HG02763 (cell line): ENCODE measurements at regions not wholly inside any gene's neighbourhood (a gene's known extent, or its start where the extent isn't known, plus 50 kb on each side); places are given as distances from the start of the nearest gene placed in this dataset.

Experiments used
- ATAC-seq: cut with Tn5 transposase; IDR thresholded peaks from one replicate; pipeline ENCODE4 v1.9.1; 2021; ENCODE audit warnings: mild to moderate bottlenecking, moderate library complexity; ENCODE audit not compliant: unreplicated experiment

DNA sequence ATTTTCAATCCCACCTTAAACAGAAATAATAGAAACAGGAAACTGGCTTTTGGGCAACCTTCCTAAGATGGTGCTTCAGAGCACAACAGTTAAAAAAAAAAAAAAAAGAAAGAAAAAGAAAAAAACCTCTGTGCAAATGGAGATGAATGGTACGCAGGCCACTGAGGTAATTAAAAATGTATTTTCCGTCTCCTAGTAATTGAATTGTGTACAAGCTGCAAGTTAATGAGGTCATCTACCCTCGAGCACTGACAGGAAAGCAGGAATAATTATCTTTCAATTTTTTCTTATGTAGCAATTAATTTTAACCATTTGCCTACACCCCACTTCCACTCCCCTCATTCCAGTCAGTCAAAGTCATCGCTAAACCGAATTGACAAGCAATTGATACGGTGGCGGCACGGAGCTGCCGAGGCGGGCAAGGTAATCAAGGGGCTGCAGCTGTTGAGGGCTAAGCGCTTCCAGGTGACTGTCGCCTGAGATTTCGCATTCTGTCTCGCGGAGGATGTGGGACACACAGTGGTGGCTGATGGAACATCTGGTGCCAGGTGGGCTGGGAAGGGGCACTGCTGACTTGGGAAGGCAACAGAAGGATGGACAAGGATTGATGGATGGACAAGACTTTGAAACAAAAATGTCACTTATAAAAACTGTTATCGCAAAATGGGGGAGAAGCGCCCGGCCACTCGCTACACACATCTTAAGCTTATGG, 109.4 kb downstream of the RCN1 start:
- no peak for ATAC-seq

- no peak for ATAC-seq
Observed at GRCh38 chr11:32204751-32205150, 113.9 kb downstream of the RCN1 start.

- no peak for ATAC-seq
Observed at GRCh38 chr11:32210556-32210955, 119.7 kb downstream of the RCN1 start.

DNA sequence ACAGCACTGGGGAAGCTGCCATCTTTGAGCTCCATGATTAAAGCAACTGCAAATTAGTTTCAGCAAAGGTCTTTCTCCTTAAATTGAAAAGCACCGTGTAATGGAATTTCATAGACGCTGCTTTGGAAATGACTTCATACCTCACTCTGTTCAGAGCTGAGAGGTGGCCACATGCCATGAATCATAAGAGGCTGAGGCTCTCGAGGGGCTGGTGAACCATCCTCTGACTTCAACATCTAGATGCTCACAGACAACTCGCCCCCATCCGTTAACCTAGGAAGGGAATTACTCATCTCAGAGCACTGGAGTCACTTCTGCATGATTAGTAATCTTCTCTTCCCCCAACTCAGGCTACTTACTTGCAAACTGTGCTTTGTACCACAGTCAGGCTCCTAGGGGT, 122.3 kb downstream of the RCN1 start:
- no peak for ATAC-seq

DNA sequence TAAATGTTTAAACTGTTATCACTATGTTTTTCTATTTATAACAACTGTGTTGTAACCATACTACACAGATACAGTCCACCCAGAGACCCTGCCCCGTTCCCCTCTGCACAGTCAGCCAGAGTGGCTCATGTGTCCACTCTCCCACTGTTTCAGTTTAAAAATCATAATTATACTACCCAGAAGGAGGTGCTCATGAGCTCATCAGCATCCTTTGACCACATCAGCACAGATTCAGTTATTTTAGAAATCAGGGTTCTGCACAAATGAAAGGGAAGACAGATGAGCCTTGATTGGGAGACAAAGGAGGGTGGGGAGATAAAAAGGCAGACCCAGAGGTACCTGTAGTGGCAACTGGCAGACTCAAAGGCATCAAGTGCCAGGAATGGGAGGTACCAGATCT, 124.3 kb downstream of the RCN1 start:
- no peak for ATAC-seq

DNA sequence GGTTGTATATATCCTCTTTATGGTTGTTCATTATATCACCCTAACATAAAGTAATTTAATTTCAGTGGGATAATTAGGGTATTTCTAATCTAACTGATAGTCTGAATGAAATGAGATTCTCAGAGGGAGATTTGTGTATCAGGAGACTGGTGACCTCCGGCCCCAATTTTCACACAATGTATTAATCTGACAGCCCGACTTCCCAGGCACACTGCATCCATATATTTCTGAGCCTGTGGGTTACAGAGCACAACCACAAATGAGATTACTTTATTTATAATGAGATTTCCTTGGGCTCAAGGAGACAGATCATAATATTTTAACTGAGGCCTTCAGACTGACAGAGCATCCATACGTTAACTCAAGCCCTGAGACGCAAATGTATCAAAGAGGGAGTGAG, 125.9 kb downstream of the RCN1 start:
- no peak for ATAC-seq

DNA sequence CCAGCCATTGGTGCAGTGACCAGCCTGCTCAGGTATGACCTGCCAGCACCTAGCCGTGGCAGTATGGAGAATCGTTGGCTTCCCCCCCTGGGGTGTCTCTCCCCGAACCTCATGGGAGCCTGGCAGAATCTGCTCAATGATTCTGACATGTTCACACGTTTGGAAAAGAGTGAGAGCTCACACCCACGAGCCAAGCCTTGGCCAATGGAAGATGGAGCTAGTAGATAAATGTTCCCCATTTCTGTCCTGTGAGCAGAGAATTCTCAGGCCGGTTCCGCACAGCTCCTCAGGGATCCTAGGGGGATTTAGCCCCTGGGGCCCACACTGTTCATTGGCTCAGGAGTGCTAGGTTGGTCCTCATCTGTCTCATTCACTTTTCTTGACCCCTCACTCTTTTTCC, 128.4 kb downstream of the RCN1 start:
- ATAC-seq, result no peak

DNA sequence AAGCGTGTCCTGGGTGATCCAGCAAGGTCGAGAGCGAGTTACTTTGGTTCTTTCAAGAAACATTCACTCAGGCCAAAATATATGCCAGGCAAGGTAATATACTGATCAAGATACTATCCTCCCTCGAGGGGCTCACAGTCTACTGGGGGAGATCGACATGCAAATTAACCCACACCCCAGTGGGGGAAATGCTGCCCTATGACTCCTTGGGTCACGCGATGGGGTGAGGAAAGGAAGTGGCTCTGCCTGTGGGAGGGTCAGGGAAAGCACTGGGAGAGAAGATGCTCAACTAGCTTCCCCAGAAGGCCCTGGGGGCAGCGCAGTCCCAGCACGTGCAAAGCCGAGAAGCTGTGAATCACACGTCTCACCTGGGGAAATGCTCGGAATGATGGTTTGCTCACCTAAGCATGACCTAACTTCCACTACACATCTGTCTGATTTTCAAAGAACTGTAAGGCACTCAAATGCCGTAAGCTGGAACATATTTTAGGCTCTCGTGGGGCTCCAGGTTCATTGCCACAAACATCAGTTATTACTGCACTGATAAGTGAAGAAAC, 130.7 kb downstream of the RCN1 start:
- ATAC-seq, result no peak

GRCh38 chr11:32224580-32224979, 133.7 kb downstream of the RCN1 start:
- no peak for ATAC-seq

DNA sequence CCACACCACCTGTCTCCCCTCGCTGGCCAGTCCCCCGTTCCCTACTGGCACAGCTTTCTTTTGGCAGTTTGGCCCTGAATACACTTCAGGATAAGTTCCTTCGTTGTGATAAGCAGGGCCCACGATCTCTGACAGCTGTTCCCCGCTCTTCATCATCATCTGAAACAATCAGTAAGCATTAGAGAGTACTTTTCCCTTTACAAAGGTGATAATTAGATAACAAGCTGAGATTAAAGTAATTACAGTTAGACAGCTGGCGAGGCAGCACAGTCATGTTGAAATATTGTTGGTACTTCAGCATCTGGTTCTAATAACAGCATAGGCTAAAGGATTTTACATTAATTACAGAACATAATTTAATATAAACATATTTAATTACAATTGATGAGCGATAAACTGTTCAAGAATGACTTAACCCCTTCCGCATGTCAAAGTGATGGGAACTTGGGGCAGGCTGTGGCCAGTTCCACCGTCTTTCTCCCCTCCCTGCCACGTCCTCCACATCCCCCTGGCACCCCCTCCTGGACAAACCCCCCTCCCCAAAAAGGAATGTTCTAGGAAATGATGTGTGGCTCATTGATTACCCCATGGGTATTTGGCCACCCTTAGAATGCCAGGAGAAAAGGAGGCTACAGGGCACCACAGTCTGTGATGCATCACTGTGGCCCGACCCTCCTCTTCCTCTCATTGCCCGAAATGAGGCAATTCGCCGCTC, 134.9 kb downstream of the RCN1 start:
- ATAC-seq, result no peak

DNA sequence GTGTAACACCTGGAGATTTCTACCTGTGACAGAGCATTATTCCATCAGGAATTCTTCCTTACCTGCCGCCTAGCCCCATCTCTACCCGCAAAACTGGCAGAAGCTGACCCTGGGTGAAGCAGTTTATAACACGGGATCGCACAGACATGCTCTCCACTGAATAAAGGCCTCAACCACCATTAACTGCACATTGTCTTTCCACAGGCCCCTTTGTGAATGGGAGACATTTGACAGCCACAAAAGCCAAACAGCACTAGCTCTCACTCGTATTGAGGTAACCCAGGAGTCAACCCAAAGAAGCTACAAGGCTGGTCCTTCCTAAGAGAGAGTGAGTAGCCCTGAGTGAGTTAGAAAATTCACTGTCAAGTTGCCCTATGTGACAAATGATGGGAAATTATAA, 135.6 kb downstream of the RCN1 start:
- ATAC-seq, result no peak

DNA sequence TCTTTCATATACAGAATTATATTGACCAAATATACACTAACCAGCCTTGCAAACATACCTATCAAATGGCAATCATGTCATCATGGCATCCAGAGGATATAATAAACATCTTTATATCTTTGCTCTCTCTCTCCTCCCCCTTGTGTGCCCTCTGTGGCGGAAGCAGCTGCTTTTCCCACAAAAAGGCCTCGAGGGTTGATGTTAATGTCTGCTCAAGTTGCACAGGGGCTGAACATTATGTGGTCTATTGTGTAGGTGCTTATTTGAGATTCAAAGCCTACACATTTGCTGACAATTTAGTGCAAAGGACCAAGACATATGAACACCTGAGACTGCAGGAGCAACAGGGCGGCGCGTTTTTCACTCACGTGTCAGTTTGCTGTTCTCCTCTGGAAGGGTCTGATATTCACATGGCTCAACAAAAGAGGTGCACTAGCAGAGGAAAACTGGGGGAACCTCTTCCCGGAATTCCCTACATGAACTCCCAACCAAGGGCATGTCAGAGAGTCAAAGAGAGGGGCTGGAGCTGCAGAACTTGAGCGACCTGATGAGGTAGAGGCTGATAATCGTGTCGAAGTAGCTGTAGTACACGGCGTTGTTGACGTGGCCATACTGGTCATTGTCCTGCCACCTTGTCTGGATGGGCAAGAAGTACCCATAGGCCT, 138.8 kb downstream of the RCN1 start:
- ATAC-seq, result no peak

DNA sequence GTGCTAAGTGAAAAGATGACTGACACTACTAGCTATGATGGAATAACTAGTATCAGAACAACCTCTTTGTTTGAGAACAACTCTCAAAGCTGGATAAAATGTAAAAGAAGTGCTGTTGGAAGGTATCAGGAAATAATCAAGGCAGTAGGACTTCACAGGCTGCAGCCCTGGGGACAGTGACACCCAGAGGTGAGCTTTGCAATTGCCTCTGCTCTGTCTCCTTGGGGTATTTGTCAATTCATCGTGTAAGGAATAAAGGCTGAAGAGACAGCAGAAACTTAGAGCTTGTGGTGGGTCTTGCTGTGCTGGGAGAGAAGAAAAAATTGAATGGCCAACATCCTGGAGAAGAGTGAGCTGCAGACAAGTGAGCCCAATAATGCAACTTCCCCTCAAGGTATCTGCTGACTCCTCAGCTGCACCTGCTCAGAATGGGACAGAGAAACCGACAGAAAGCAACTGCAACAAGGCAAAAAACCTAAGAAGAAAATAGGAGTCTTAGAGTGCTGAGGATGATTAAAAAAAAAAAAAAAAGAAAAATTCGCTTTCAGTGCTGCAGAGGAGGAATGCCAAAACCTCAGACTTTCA, 141.1 kb downstream of the RCN1 start:
- peak; percentile 82 for ATAC-seq

DNA sequence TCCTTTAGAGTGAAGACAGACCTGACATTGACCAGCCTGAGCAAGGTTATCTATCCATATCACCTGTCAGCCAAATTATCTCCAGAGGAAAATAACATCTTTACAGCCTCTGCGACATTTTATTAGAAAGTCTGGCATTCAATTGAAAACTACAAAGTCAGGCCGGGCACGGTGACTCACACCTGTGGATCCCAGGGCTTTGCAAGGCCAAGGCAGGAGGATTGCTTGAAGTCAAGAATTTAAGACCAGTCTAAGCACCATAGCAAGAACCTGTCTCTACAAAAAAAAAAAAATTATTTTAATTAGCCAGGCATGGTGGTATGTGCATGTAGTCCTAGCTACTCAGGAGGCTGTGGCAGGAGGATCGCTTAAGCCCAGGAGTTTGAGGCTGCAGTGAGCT, 141.6 kb downstream of the RCN1 start:
- no peak for ATAC-seq

GRCh38 chr11:32233276-32233675, 142.4 kb downstream of the RCN1 start:
- no peak for ATAC-seq

- ATAC-seq, result no peak
Observed at GRCh38 chr11:32233928-32234327, 143.1 kb downstream of the RCN1 start.

- no peak for ATAC-seq
Observed at GRCh38 chr11:32244453-32244852, 153.6 kb downstream of the RCN1 start.

DNA sequence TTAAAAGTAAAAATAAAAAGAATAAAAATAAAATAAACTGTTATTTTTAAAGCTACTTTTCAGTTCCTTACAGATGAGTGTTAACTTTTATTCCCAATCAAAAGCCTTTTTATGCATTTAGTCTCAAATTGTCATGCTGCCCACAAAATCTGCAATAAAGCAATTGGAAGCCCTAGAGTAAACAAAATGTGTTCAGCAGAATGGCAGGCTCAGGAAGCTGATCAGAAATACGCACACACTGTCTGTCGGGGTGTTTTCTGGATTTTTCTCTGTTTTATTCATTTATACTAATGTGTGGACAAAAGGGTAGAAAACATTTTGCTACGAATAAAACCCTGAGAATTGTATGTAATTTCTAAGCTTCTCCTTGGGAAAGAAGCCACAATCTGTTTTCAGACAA, 162.8 kb downstream of the RCN1 start:
- ATAC-seq, result no peak

DNA sequence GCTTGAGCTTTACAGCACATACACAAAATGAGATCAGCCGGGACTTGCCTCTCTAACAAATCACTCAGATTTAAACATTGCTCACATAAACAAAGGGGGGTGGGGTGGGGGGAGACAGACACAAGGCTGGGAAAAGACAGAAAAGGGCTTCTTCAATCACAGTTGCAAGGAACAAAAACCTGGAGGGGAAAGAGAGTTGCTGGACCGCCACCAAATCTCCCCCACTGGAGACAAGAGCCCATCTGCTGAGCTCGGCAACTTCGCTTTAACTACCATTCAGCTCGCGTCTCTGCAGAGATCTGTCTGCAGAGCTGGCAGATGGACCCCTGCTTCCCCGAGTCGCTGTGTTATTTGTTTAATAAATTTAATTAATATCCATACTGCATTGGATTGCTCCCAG, 165.0 kb downstream of the RCN1 start:
- no peak for ATAC-seq

DNA sequence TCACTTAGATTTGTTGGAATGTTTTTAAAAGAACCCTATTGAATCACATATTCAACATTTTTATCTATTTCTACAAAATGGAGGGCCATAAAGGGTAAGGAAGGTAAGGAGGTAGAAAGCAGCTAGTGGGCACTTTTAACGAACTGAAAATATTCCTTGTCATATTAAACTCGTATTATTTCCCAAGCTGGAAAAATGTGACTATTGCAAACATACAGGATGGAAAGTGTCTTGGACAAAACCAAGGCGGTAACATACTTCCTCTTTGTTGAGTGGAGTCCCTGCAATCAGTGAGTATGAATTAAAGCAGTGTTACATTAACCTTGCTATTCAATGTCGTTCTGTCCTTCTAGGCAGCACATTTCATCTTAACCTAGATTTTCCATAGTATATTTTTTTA, 165.6 kb downstream of the RCN1 start:
- ATAC-seq, result no peak

DNA sequence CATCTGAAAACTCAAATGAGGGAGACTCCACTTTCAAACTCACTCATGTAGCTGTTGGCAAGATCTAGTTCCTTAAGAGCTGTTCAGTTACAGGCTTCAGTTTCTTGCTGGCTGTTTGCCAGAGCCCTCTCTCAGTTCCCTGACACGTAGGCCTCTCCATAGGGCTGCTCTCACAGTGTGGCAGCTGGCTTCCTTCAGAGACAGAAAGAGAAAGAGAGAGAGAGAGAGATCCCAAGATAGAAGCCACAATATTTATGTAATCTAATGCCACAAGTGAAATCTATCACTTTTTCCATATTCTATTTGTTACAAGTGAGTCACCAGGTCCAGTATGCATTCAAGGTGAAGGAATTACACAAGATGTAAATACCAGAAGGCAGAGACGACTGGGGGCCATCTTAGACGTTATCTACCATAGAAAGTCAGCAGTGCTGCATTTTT, 168.8 kb downstream of the RCN1 start:
- peak; percentile 93 for ATAC-seq
